Gastrocnemius medialis (tissue), 4 donors: ENCODE measurements at regions not wholly inside any gene's neighbourhood (a gene's known extent, or its start where the extent isn't known, plus 50 kb on each side); places are given as distances from the start of the nearest gene placed in this dataset.

ENCODE experiments used
- CTCF ChIP-seq, 5 experiments: fragments of 450-650 bp in 3 of 5; fragments of 200-600 bp in 2 of 5; sonication (generic) in 2 of 5; IDR thresholded peaks in 4 of 5; conservative IDR thresholded peaks in 1 of 5; 1 replicate in 4 of 5; 2 replicates in 1 of 5; pipeline ENCODE4 v1.5.1; 2016 to 2019; ENCODE audit warnings: antibody characterized with exemption in 5 of 5, mild to moderate bottlenecking in 3 of 5, moderate library complexity in 3 of 5
- POLR2A ChIP-seq, 2 donors: fragments of 450-650 bp; IDR thresholded peaks; one replicate each; pipeline ENCODE4 v1.6.1; 2017; ENCODE audit warnings: antibody characterized with exemption in 2 of 2, mild to moderate bottlenecking in 2 of 2, moderate library complexity in 2 of 2

- TF ChIP-seq CTCF (IDR thresholded peaks at IDR 0.05 in 4 of 5, conservative IDR thresholded peaks at IDR 0.05 in 1 of 5): no peak
- TF ChIP-seq POLR2A (IDR thresholded peaks at IDR 0.05): no peak
These were observed 460.0 kb upstream of the NRP1 start for GRCh38 chr10:33794460-33794859.
